ENCODE measurements at regions not wholly inside any gene's neighbourhood (a gene's known extent, or its start where the extent isn't known, plus 50 kb on each side); places are given as distances from the start of the nearest gene placed in this dataset.

DNA sequence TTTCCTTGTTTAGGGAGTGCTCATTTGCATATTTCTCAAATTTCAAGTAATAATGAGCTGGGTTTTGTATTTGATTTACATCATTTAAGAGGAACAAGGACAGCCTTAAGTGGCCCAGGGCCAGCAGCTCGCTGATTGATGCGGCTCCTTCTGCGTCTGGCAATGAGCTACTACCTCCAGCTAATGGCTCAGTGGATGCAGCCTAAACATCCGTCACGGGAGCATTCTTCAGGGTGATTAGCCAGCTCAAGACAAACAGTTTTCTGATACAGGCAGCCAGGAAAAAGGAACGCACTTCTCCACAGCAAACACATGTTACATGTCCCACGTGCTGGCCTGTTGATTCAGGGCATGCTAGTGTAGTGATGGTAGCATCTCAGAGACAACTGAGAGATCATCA is 169.3 kb upstream of the TCERG1L start:
- TF ChIP-seq, protein P1, sequence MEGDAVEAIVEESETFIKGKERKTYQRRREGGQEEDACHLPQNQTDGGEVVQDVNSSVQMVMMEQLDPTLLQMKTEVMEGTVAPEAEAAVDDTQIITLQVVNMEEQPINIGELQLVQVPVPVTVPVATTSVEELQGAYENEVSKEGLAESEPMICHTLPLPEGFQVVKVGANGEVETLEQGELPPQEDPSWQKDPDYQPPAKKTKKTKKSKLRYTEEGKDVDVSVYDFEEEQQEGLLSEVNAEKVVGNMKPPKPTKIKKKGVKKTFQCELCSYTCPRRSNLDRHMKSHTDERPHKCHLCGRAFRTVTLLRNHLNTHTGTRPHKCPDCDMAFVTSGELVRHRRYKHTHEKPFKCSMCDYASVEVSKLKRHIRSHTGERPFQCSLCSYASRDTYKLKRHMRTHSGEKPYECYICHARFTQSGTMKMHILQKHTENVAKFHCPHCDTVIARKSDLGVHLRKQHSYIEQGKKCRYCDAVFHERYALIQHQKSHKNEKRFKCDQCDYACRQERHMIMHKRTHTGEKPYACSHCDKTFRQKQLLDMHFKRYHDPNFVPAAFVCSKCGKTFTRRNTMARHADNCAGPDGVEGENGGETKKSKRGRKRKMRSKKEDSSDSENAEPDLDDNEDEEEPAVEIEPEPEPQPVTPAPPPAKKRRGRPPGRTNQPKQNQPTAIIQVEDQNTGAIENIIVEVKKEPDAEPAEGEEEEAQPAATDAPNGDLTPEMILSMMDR (IDR thresholded peaks at IDR 0.05): no peak
- TF ChIP-seq POLR2A (IDR thresholded peaks at IDR 0.05): no peak
